Astrocyte of the spinal cord (primary cell): ENCODE measurements at regions not wholly inside any gene's neighbourhood (a gene's known extent, or its start where the extent isn't known, plus 50 kb on each side); places are given as distances from the start of the nearest gene placed in this dataset.
"Not testable (repeated sequence)": the region's sequence is repeated elsewhere in the genome, so short reads cannot be mapped to it uniquely, and the experiment has no call there.

Source experiments
- DNase-seq: peaks from one replicate; pipeline ENCODE4 v3.0.0; 2011; ENCODE audit warnings: low read depth, low spot score
- H3K4me3 ChIP-seq: 2 replicates; pipeline ENCODE4 v1.5.1; 2011; ENCODE audit warnings: low read depth, mild to moderate bottlenecking, low read length, moderate library complexity
- in situ Hi-C: cut with HindIII; loops from 2 replicates; pipeline ENCODE4 v1.10.0; 2017; ENCODE audit warnings: low sequenced_read_pairs
- TF ChIP-seq, protein P1 (sequence below): IDR thresholded peaks from 2 replicates; pipeline ENCODE4 v1.5.1; 2012; ENCODE audit warnings: low read depth, mild to moderate bottlenecking, low read length, inconsistent platforms

DNA sequence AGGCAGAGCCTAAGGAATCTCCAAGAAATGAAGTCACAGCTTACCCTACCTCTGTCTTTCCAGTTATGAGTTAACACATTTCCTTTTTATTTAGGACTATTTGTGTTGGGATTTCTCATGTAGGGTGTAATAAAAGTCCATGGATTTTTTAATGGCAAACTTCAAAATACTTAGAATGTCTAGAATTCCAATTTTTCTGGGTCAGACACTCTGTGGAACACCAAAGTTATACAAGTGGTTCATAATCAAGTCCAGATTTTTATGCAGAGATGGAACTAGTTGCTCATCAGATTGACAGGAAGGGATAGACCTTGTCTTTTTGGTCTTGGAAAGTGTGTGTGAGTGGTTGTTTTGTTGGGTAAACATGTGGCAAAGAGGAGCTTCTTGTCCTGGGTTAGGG is 69.8 kb upstream of the ADRA1D start:
- TF ChIP-seq, protein P1, sequence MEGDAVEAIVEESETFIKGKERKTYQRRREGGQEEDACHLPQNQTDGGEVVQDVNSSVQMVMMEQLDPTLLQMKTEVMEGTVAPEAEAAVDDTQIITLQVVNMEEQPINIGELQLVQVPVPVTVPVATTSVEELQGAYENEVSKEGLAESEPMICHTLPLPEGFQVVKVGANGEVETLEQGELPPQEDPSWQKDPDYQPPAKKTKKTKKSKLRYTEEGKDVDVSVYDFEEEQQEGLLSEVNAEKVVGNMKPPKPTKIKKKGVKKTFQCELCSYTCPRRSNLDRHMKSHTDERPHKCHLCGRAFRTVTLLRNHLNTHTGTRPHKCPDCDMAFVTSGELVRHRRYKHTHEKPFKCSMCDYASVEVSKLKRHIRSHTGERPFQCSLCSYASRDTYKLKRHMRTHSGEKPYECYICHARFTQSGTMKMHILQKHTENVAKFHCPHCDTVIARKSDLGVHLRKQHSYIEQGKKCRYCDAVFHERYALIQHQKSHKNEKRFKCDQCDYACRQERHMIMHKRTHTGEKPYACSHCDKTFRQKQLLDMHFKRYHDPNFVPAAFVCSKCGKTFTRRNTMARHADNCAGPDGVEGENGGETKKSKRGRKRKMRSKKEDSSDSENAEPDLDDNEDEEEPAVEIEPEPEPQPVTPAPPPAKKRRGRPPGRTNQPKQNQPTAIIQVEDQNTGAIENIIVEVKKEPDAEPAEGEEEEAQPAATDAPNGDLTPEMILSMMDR = no peak
- no peak for DNase-seq
- in situ Hi-C loops = no loop called here
- H3K4me3 ChIP-seq = no peak overlapping the region

DNA sequence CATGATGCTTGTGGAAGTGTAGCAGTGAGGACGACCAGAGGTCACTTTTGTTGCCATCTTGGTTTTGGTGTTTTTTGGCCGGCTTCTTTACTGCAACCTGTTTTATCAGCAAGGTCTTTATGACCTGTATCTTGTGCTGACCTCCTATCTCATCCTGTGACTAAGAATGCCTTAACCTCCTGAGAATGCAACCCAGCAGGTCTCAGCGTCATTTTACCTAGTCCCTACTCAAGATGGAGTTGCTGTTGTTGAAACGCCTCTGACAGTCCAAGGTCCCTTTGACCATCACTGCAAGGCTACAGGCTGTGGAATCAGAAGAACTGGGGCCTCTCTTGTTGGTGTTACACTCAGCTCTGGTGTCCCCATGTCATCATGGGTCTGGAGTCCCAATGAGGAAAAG is 61.5 kb upstream of the ADRA1D start:
- in situ Hi-C loops, DNase-seq, H3K4me3 ChIP-seq: not testable (repeated sequence)

DNA sequence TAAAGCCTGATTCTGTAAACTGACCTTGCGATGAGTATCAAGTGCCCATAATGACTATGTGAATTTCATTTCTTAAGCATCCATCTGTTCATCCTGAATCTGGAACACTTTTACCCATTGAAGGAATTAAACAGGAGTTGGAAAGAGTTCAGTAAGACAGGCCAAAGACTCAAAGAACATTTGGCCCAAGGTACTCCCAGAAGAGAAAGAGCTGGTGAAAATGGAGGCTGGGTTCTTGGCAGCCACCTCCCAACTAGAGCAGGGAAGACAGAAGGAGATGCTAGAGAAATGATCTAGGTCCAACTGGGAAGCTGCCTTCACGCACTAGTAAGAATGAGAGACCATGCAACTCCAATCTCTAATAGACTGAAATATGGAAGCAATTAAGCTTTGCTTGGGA is 57.1 kb upstream of the ADRA1D start:
- no peak overlapping the region for H3K4me3 ChIP-seq
- in situ Hi-C loops = no loop called here
- no peak for DNase-seq
- TF ChIP-seq, protein P1 = no peak

DNA sequence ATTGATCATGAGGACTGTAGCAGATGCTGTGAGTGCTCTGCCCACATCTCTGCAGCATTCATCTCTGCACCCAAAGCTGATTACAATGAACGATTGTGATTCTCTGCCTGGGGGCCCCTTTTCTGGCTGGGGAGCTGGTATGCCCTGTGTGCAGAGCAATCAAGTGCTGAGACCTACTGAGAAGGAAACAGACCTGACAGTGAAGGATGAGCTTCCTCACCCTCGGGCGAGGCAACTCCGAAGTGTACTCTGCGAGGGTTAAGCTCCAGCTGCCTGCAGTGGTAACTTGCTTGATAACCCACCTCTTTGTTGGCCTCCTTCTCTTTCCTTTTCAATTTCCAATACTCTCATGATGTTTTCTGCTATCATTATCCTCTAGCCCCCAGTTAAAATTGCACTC is 56.0 kb upstream of the ADRA1D start:
- TF ChIP-seq, protein P1 = no peak
- no peak for DNase-seq
- in situ Hi-C loops = no loop called here
- H3K4me3 ChIP-seq = no peak overlapping the region

DNA sequence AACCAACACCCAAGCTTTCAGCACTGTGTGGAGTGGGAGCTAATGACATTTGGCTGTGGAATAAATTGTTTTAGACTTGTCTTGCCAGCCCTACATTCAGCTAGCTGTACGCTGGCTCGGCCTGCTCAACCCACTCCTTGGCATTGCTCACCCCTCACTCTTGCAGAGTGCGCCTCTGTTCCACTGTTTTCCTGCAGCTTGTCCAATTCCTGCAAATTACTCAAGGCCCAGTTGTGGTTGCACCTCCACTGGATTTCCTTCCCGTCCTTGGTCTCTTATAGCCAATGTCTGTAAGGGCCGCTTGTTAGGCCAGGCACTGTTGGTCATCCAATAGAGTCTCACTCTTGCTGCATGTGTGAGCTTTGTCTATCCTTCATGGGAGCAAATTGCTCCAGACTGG is 55.5 kb upstream of the ADRA1D start:
- in situ Hi-C loops = no loop called here

DNA sequence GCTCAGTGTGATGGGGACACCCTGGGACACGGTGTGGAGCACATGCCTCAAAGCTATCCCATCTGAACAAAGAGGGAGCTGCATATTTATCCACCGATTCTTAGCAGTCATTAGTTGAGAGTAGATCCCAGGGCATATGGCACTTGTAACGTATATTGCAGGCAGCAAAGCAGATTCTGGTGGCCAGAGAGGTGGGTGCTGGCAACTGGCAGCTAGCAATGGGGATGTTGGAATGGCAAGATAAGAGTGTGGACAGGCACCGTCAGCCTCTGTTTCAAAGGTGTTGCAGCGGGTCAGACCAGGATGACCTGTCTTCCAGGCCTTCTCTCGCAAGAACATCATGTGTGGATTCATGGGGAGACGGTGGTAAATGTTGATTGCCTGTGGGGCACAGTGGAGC is 54.0 kb upstream of the ADRA1D start:
- no peak overlapping the region for H3K4me3 ChIP-seq
- TF ChIP-seq, protein P1 = no peak
- DNase-seq = no peak
- in situ Hi-C loops = no loop called here

More for the DNA sequence above, 55.5 kb upstream of the ADRA1D start:
- TF ChIP-seq, protein P1 = no peak
- no peak overlapping the region for H3K4me3 ChIP-seq
- DNase-seq = no peak

DNA sequence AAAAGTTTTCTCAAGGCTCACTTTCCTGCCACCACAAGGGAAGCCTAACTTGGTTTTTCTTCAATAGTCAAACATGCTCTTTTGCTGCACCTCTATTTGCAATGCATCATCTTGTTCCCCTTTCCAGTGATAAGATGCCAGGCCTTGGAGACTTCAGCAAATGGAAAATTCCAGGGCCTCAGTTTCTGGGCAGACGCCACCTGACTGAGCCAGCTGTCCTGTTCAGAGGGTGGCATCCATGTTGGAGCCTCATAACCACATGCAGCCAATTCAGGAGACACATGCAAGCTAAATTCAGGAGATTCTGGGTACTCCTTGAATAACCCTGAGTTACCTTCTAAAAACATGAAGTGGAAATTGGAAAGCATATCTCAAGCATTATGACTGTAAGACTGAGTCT is 51.8 kb upstream of the ADRA1D start:
- TF ChIP-seq, protein P1 = no peak
- no peak overlapping the region for H3K4me3 ChIP-seq
- no peak for DNase-seq
- in situ Hi-C loops = no loop called here
